Colon (tissue), 2 donors: ENCODE measurements at regions not wholly inside any gene's neighbourhood (a gene's known extent, or its start where the extent isn't known, plus 50 kb on each side); places are given as distances from the start of the nearest gene placed in this dataset.
"Not testable (repeated sequence)": the region's sequence is repeated elsewhere in the genome, so short reads cannot be mapped to it uniquely, and the experiment has no call there.

Experiments
- FAIRE-seq: peaks from 2 replicates; lab custom pipeline; 2012; peaks lifted over from hg19 to GRCh38; lab: Jason Lieb, UNC
- donor health status: control.
- donor health status: control.

DNA sequence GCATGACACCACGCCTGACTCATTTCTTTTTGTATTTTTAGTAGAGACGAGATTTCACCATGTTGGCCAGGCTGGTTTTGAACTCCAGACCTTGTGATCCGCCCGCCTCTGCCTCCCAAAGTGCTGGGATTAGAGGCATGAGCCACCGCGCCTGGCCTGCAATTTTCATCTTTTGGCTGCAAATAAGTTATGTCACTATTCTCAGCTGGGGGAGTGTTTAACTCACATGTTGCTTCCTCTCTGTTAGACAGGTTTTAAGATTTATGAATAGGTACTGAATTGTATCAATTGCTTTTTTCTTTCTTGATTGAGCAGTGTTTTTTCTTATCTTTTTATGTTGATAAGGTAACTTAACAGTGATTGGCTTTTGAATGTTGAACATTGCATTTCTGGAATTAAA, 88.2 kb upstream of the ADCY2 start:
- FAIRE-seq, result not testable (repeated sequence)

DNA sequence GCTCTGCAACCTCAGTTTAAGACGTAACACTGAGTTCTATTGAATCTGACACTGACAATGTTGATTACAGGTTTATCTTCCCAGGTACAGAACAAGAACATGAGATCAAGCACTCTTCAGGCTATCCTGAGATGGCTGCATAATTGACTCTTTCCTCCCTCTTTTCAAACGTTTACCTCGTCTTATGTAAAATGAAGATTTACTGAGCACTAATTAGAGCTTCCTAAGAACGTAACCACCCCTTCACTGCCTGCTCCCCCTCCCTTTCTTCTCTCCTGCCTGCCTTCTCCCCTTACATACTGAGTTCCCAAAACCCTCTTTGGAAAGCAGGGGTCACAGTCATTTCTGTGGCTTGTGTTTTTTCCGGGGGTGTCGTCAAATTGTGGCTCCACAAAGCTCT, 86.2 kb upstream of the ADCY2 start:
- not testable (repeated sequence) for FAIRE-seq

DNA sequence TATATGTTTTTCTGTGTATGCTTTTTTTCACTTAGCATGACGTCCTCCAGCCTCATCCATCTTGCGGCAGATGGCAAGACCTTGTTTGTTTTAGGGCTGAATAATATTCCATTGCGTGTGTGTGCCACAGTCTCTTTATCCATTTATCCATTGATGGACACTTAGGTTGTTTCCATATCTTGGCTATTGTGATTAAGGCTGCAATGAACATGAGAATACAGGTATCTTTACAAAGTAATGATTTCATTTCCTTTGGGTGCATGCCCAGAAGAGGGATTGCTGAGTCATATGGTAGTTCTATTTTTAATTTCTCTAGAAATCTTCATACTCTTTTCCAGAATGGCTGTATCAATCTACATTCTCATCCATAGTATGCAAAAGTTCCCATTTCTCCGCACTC, 85.3 kb upstream of the ADCY2 start:
- FAIRE-seq, result not testable (repeated sequence)

DNA sequence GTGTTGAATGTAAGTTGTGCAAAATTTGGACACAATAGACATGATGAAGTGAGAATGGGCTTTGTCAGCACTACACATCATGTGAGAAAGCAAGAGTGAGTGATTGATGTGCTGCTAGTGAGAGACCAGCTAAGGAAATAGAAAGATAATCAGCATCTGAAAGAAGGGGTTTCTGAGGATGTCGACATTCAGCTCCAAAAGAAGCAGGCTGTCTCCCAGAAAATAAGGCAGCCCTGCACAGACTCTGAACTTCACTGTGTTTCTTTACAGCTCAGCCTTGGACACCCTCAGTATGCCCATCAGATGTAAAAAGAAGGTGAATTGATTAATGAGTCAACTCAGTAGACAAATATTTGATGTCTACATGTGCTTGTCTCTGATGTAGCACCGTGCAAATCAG, 80.8 kb upstream of the ADCY2 start:
- no peak for FAIRE-seq

DNA sequence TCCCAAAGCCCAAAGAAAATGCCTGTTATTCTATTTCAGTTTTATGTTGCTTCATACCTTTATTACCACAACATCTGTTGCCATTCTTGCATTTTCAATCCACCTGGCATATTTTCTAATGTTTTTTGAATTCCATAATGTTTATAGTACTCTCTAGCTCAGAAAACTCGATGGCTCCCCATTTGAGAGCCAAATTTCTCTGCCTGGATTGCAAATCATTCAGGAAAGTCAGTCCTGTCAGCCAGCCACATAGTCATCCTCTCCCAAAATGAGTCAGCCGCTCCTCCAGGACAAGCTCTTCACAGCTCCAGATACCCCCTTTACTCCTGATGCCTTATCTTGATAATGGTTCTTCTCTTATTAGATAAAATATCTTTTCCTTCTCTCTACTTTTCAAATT, 78.2 kb upstream of the ADCY2 start:
- no peak for FAIRE-seq

DNA sequence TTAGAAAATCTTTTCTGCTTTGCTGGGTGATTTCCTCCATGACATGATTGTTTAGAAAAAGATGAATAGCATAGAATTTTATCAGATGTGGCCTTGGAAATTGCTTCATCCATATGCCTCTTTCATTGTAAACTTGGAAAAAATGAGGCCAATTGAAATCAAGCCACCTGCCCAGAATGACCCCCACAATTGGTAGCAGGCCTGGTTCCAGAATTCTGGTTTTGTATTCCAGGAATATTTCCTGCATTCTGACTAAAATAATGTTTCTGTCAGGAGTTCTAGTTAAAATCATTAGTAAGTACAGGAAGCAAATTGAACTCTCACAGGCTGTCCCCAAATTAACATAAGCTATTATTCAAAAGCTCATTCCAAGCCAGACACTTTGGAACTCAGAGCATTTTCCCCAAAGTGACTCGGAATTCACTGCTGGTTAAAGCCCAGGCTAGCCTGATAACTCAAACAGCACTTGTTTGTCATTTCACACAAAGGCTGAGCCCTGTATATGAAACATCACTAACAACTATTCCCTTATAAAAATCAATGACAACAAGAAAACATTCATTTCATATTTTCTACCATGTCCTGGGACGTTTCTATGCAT, 75.1 kb upstream of the ADCY2 start:
- FAIRE-seq, result no peak

DNA sequence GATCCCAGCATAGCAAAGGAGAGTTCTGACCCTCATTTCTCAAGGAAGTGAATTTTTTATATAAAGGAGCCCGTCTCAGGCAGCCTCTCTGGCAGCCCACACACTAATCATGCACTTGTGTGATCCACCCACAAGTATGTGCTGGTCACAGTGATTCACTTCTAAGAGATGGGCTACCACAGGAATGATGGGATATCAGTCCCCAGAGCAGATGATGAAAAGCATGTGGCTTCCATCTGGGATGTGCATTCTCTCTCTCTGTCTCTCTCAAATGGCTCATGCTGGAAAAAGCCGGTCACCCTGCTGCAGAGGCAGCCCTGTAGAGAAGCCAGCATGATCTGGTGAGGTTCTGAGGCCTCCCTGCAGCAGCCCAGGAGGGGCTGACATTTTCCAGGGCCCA, 74.2 kb upstream of the ADCY2 start:
- FAIRE-seq, result no peak

DNA sequence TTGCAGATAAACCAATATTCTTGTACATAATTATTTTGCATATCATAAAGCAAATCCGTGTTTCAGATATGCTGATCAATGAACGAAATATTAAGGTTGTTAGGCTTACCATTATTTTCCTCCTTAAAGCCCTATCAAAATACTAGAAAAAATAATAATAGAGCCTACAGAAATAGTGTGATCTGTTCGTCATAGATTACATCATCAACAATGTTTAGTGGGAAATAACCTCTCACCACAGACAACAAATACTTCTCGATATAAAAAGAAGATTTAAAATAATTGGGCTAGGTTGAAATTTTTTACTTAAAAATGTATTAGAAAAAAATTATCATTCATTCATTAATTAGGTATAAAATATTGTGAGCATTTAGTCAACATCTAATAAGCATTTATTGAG, 71.0 kb upstream of the ADCY2 start:
- no peak for FAIRE-seq

DNA sequence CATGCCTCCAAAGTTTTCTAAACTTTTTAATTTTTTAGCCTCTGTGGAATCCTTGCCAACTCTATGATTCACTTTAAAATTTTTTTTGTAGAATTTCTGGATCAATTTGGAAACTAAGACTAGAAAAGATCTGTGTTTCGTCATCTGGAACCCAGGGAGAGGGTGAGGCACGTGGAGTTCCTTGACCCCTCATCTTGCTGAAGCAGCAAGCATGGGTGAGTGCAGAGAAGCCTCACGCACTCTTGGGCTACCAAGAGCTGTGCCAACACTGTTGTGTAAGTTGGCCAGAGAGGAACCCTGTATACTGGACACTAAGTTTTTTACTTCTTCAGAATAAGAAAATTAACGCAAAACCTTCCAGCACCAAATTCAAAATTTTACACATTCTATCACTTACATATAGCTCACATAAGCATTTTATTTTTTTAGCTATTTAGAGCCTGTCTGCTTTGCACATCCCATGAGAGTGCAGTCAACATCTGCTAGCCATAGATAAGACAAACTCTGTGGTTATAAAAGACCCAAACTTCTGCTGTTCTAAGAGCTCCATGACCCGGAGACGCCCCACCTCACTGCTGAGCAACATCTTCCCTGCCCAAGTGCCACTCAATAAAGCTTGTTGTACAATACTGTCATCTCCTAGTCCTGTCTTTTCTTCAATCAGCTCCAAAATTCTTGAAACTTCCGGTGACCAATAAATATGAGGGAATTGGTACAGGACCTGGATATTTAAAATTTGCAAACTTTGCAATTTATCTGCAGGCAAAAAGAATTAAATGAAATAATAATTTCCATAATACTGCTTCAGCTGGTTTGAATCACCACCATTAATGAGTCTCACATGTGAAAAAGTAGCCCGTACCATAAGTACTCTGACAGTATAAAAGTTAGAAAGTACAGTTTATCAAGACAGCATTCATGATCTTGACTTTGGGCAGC, 69.7 kb upstream of the ADCY2 start:
- FAIRE-seq, result no peak

DNA sequence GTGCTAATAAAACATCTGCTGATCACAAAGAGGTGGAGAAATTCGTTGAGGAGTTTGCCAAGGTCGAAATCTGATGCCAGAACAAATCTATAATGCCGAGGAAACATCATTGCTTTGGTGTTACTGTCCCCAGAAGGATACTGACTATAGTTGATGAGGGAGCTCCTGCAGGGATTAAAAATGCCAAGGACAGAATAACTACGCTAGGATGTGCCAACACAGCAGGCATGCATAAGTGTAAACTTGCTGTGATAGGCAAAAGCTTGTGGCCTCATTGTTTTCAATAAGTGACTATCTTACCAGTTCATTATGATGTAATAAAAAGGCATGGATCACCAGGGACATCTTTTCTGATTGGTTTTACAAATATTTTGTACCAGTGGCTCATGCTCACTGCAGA, 66.8 kb upstream of the ADCY2 start:
- FAIRE-seq, result no peak

DNA sequence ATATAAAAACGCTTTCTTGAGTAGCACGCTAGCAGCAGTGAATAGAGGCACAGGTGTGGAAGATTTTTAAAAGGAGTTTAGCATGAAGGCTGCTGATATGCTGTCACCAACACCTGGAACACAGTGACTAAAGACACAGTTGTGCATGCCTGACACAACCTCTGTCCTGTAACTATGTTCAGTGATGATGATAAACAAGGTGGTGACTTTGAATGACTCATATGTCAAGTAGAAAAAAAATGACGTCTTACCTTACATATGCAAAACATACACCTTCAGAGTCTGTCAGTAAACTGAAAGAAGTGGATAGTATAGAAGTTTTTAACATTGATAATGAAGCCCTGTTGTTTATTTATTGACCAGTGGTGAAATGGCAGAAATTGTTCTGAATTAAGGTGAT, 66.2 kb upstream of the ADCY2 start:
- no peak for FAIRE-seq

DNA sequence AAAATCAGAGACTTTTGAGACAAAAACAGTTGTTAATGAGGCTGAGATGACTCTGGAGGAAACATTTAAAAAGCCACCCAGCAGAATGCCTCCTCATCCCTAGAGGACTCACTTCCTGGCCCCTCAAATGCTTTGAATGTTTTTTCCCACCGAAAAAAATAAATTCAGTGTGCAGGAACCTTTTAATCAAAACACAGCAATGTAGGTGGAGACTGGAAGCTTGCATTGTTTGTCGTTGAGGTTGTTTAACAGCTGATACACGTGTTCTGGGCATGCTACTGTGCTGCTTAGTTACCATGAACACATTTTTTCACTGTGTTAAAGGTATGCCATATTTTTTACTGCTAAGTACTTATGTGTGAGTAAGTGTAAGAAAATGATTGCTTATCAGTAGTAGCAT, 65.7 kb upstream of the ADCY2 start:
- no peak for FAIRE-seq

DNA sequence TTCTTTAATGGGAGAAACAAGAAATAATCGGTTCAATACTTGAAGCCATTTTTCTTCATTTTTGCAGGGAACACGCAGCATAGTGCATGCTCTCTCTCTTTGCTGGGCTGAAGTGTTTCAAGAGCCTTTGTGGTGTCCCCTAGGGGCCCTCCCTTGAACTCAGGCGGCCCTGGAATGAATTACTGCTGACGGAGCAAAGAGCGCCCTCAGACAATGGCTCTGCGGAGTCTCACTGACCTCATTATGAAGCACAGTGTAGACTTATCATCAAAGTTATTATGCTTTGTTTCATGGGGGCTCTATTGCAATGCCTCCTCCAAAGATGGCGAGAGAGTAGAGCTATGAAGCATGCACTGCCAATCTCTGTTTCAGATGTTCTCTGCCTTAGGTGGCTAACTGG, 64.8 kb upstream of the ADCY2 start:
- FAIRE-seq, result no peak
